ENCODE measurements at regions not wholly inside any gene's neighbourhood (a gene's known extent, or its start where the extent isn't known, plus 50 kb on each side); places are given as distances from the start of the nearest gene placed in this dataset.

- H3K9me3 Mint-ChIP-seq, result peaks cover 12% of the 10 kb centered on the region
- Histone ChIP-seq H3K79me2 (replicated peaks; ENCODE audit: insufficient read depth) (no peaks in the 10 kb centered on the region), H3K27ac (ENCODE audit: low read depth) (no peak overlapping the region), H4K20me1 (replicated peaks; ENCODE audit: insufficient read depth) (no peaks in the 10 kb centered on the region), H3K36me3 (ENCODE audit: insufficient read depth) (no peaks in the 10 kb centered on the region), H3K4me1 (ENCODE audit: insufficient read depth) (peaks cover 11% of the 10 kb centered on the region; the same call in 1 of the 2 replicates), H3F3A (replicated peaks; ENCODE audit: low read depth) (no peaks in the 10 kb centered on the region), H3K9me2 (ENCODE audit: insufficient read depth) (no peaks in the 10 kb centered on the region), H3K4me2 (0 out of 2 replicates have a peak overlapping the region, but pooled peaks have one; percentile 19), H3K27me3 (ENCODE audit: insufficient read depth) (no peaks in the 10 kb centered on the region), H2AFZ (no peak overlapping the region), H3K4me3 (no peak overlapping the region)
- DNase-seq (ENCODE audit: low spot score) (no peak), ATAC-seq (no peak)
- peaks cover 13% of the 10 kb centered on the region; the same call in 2 of the 3 replicates for H3K4me1 Mint-ChIP-seq
- TF ChIP-seq POLR2AphosphoS5 (IDR thresholded peaks at IDR 0.05; ENCODE audit: low read depth) (no peak), ZNF462 (CRISPR knock-in tag; IDR thresholded peaks at IDR 0.05) (no peak), CTCF (conservative IDR thresholded peaks at IDR 0.05; ENCODE audit: low read depth in 2 of 2) (no peak), STAT1 (IDR thresholded peaks at IDR 0.05; ENCODE audit: unreplicated experiment) (no peak), EZH2 (IDR thresholded peaks at IDR 0.05; ENCODE audit: low read depth, unreplicated experiment) (no peak), EZH2phosphoT487 (IDR thresholded peaks at IDR 0.05; ENCODE audit: unreplicated experiment) (no peak), ZNF114 (CRISPR knock-in tag; IDR thresholded peaks at IDR 0.05) (no peak)
- TF ChIP-seq, protein P1, sequence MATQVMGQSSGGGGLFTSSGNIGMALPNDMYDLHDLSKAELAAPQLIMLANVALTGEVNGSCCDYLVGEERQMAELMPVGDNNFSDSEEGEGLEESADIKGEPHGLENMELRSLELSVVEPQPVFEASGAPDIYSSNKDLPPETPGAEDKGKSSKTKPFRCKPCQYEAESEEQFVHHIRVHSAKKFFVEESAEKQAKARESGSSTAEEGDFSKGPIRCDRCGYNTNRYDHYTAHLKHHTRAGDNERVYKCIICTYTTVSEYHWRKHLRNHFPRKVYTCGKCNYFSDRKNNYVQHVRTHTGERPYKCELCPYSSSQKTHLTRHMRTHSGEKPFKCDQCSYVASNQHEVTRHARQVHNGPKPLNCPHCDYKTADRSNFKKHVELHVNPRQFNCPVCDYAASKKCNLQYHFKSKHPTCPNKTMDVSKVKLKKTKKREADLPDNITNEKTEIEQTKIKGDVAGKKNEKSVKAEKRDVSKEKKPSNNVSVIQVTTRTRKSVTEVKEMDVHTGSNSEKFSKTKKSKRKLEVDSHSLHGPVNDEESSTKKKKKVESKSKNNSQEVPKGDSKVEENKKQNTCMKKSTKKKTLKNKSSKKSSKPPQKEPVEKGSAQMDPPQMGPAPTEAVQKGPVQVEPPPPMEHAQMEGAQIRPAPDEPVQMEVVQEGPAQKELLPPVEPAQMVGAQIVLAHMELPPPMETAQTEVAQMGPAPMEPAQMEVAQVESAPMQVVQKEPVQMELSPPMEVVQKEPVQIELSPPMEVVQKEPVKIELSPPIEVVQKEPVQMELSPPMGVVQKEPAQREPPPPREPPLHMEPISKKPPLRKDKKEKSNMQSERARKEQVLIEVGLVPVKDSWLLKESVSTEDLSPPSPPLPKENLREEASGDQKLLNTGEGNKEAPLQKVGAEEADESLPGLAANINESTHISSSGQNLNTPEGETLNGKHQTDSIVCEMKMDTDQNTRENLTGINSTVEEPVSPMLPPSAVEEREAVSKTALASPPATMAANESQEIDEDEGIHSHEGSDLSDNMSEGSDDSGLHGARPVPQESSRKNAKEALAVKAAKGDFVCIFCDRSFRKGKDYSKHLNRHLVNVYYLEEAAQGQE (IDR thresholded peaks at IDR 0.05; ENCODE audit: unreplicated experiment), result no peak
- no peaks in the 10 kb centered on the region for H3K27me3 Mint-ChIP-seq (ENCODE audit: insufficient read depth, low read depth, poor library complexity)
- H3K4me3 Mint-ChIP-seq, result no peak overlapping the region
- peaks cover 6% of the 10 kb centered on the region for H3K36me3 Mint-ChIP-seq (ENCODE audit: low read depth)
- H3K27ac Mint-ChIP-seq, result no peak overlapping the region
Measured at GRCh38 chr15:37395100-37395468, 294.7 kb upstream of the MEIS2 start.

Measured in GM23338 (cell line).